Endometrium (tissue), 2 donors: ENCODE measurements at regions not wholly inside any gene's neighbourhood (a gene's known extent, or its start where the extent isn't known, plus 50 kb on each side); places are given as distances from the start of the nearest gene placed in this dataset.
"Not testable (repeated sequence)": the region's sequence is repeated elsewhere in the genome, so short reads cannot be mapped to it uniquely, and the experiment has no call there.

Source experiments
- FAIRE-seq: peaks from 2 replicates; lab custom pipeline; 2012; peaks lifted over from hg19 to GRCh38; lab: Jason Lieb, UNC
- donor health status: control.
- donor health status: control.

- not testable (repeated sequence) for FAIRE-seq
These were observed 269.8 kb upstream of the DCN start for GRCh38 chr12:91452464-91452863.

DNA sequence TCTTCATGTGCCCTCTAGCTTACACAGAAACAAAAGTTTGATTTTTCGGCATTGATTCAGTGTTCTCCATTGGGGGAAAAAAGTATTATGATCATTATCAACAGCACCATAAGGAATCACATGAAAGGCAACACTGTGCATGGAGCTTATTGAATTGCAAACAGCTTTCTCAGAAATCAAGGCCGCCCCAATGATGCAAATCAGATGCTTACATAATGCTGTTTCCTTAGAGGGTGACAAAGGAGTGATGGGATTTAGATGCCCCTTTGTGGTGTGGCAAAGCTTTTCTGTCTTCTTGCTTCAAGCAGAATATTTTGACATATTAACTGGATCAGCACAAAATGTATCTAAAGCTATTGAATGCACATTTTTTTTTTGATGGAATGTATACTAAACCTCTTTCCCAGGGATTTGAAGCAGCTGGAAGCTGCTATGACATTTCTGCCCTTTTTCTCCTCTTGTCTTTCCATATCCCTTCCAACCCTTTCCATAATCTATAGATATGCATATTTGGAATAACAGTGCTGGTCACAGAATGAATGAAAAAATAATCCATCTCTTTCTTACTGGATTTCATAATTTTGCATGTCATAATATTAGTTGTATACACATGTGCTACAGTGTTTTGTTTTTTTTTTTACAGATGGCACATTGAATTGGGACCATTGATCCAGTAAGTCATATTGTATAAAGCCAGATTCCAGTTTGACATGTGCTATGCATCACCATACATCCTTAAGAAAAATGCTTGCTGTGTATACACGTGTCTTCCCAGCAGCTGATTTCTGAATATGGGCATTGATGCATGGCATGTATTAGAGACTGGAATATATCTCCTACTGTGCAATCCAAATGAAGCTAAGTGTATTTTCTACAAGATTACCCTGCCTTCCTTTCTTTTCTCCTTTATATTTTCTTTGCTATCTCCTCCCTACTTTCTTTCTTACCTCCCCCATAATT is 259.7 kb upstream of the DCN start:
- FAIRE-seq, result no peak

DNA sequence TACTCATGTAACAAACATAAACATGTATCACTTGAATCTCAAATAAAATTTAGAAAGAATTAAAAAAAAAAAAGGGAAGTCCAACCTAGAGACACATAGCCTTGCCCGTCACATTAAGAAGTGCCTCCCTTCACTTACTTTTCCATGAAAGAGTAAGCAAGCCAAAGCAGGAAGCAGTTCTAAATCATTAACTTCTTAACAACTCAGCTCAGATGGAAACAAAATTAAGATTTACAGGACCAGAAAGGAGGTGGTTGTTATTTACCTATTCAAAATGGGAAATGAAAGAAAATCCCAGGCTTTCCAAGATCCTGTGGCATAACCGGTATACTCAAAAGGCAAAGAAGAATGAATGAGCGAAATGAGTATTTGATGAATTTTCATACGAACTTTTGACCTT is 258.6 kb upstream of the DCN start:
- FAIRE-seq, result no peak

- FAIRE-seq, result no peak
These were observed 251.5 kb upstream of the DCN start for GRCh38 chr12:91434081-91434480.

GRCh38 chr12:91432755-91433154 is 250.1 kb upstream of the DCN start:
- FAIRE-seq, result peak; percentile 70

DNA sequence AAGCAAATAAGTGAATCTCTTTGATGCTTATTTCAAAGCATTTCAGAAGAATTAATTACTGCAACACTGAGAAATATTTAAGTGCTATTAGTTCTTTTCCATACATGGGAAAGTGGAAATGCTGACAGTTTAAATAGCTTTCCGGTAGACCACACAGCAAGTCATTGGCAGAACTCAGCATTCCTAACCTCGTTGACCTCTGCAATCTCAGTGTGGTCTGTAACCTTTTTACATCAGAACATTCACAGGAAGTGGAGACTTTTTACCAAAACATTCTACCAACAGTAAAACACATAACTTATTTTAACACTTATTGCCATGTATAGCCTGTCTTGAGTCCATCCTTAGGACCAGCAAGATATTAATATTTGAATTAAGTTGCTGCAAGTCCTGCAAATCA is 249.5 kb upstream of the DCN start:
- peak; percentile 92 for FAIRE-seq

- FAIRE-seq, result no peak
These were observed 241.9 kb upstream of the DCN start for GRCh38 chr12:91424506-91424905.

- FAIRE-seq, result no peak
These were observed 241.1 kb upstream of the DCN start for GRCh38 chr12:91423693-91424050.

GRCh38 chr12:91422811-91423692 is 240.4 kb upstream of the DCN start:
- peak; percentile 15 for FAIRE-seq

DNA sequence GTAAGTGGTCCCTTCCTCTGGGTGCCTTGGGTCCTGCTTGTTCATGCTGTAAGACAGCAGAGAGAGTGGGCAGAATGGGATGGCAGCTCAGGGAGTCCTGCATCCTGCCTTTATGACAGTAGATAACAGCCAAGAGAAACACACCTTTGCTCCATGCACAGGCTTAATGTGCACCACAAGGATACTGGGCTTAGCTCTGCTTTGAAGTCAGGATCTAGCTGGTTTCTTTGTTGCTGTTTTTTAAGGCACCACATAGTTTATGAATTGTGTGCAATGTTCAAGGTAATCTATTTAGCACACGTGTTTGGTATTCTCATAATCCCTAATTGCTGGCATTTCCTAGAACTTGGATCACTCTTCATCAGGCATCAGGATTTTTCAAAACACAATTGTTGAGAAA is 239.5 kb upstream of the DCN start:
- no peak for FAIRE-seq

GRCh38 chr12:91419809-91420208 is 237.2 kb upstream of the DCN start:
- no peak for FAIRE-seq

DNA sequence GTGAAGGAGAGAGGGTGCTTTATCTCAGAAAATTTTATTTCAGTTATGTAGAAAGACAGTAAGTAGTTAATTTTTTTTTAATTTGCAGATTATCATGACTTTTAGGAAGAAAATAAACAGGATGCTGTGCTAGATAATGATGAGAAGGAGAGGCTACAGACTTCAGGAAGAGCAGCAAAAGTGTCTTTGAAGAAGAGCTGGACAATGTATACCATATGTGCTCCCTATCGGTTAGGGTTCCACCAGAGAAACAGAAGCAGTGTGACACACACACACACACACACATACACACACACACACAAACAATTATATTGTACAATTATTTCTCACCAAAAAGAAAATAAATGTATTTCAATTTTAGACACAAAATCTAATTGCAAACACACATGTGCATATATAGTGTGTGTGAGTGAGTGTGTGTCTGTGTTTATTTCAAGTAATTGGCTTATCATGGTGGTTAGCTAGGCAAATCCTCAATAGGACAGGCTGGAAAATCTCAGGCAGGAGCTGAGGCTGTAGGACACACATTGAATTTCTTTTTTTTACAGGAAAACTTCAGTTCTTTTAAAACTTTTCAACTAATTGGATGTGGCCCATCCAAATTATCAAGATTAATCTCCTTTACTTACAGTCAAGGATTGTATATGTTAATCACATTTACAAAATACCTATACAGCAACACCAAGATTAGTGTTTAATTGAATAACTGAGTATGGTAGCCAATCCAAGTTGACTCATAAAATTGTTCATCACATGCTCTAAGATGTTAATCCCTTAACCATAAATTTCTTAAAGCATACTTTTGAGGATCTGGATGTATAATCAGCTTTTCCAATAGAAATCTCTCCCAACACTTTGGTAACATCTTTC is 235.8 kb upstream of the DCN start:
- no peak for FAIRE-seq

GRCh38 chr12:91417650-91418049 is 235.0 kb upstream of the DCN start:
- FAIRE-seq, result no peak

- FAIRE-seq, result no peak
These were observed 232.0 kb upstream of the DCN start for GRCh38 chr12:91414636-91415035.

- FAIRE-seq, result peak; percentile 99
These were observed 231.2 kb upstream of the DCN start for GRCh38 chr12:91413581-91414546.

DNA sequence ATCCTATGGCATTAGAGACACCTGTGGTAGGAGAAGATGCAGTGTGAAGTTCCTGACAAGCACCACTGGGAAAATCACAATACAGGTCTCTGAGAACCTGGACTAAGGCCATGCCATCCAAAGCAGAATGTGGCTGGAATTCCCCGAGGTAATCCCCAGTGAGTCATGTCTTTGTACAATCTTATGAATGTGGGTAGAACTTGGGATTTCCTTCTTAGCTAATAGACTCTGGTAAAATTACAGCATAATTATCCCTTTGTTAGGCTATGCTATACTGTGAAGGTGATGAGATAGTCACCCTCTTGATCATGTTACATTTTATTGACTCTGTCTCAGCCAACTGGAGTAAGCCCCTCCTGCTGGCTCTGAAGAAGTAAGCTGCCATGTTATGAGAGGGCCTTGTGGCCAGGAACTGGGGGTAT is 224.3 kb upstream of the DCN start:
- no peak for FAIRE-seq

GRCh38 chr12:91404441-91404840 is 221.8 kb upstream of the DCN start:
- no peak for FAIRE-seq

DNA sequence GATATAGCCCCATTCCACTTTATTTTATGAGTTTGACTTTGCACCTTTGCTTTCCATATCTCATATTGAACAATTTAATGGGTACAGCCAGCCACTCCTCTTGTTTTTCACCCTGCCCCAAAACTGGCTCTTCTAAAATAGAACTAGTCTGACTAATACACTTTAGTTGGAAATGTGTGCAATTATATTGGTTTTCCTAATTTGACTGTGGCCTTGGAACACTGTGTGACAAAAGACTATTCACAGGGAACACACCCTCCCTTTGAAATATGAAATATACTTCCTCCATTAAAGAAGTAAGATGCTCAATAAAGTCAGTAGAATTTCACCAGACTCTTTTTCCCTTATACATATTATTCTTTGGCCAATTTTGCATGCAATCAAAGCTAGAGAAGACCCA is 218.6 kb upstream of the DCN start:
- no peak for FAIRE-seq

GRCh38 chr12:91400271-91400670 is 217.7 kb upstream of the DCN start:
- no peak for FAIRE-seq

GRCh38 chr12:91397866-91398532 is 215.4 kb upstream of the DCN start:
- FAIRE-seq, result no peak
